ENCODE measurements at regions not wholly inside any gene's neighbourhood (a gene's known extent, or its start where the extent isn't known, plus 50 kb on each side); places are given as distances from the start of the nearest gene placed in this dataset.
"Not testable (repeated sequence)": the region's sequence is repeated elsewhere in the genome, so short reads cannot be mapped to it uniquely, and the experiment has no call there.

- DNase-seq (ENCODE audit: extremely low spot score, insufficient read length, low read depth) (no peak), FAIRE-seq (no peak)
Measured at GRCh38 chr13:90447034-90447733, 900.3 kb upstream of the MIR17HG start.

- no peak for FAIRE-seq
- DNase-seq (ENCODE audit: extremely low spot score, insufficient read length, low read depth), result no peak
Measured at GRCh38 chr13:90447734-90448101, 899.8 kb upstream of the MIR17HG start.

DNA sequence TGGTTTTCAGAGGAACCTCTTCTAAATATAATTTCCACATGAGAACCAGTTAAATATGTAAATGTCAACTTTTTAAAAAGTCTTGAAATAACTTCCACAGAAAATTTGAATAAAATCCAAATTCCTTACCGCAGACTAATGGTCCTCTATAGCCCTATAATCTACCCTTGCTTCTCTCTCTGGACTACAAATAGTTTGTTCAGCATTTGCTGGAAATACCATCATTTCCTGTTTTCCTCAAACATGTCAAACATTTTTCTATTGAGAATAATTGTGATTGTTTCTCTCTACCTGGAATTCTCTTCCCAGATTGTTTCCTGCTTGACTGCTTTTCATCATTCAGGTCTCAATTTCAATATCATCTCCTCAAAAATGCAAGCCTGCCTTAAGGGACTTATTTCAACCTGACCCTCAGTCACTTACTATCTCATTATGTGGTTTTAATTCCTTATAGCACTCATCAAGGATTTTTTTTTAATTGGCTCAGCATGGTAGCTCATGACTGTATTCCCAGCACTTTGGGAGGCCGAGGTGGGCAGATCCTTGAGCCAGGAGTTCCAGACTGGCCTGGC is 898.9 kb upstream of the MIR17HG start:
- FAIRE-seq (no peak), DNase-seq (ENCODE audit: extremely low spot score, insufficient read length, low read depth) (no peak)

- DNase-seq (ENCODE audit: extremely low spot score, insufficient read length, low read depth) (no peak), FAIRE-seq (no peak)
Measured at GRCh38 chr13:90453342-90453741, 894.1 kb upstream of the MIR17HG start.

DNA sequence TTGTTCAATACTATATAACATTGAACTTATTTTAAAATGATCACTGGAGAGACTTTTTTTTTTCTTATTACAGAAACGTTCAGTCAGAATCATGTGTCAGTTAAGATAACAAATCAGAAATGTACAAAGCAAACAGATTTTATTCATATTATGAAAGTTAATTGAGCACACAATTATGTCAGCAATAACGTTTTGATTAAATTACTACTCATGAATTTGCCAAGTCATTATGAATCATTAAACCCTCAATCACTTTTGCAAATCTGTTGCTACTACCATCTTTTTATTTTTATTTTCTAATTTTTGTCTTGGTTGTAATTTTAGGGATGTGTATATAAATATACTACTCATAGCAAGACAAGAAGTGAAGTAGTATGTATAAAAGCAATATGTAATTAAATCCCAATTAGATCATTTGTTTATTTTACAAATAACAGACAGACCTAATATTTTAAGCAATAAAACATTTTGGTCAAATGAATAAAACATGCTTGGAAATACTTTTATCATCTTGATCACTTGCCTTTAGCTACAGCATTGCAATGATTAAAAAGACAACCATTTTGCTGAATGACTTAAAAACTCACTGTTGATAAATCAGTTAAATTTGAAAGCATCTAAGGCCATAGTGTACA is 893.4 kb upstream of the MIR17HG start:
- DNase-seq (ENCODE audit: extremely low spot score, insufficient read length, low read depth), result no peak

GRCh38 chr13:90455067-90455466 is 892.4 kb upstream of the MIR17HG start:
- FAIRE-seq (no peak), DNase-seq (ENCODE audit: extremely low spot score, insufficient read length, low read depth) (no peak)

More for the DNA sequence above, 893.4 kb upstream of the MIR17HG start:
- FAIRE-seq, result no peak

GRCh38 chr13:90455823-90456222 is 891.7 kb upstream of the MIR17HG start:
- FAIRE-seq (no peak), DNase-seq (ENCODE audit: extremely low spot score, insufficient read length, low read depth) (no peak)

DNA sequence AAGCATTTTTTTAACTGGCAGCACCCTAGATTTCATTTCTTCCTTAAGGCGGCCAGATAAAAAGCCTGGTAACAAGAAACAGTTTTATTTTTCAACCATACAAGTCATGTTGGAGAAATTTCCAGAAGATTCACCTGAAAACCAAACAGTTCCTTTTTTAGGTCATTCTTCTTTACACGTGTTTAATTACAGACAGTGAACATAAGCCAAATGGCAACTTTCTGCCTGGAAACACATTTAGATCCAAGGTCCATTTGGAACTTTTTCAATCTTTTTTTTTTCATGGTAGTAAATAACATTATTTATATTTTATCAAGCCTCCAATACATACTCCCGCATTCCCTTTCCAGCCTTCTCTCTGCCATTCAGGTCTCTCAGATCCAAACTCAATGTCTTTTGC is 886.1 kb upstream of the MIR17HG start:
- FAIRE-seq, result no peak
- DNase-seq (ENCODE audit: extremely low spot score, insufficient read length, low read depth), result no peak

DNA sequence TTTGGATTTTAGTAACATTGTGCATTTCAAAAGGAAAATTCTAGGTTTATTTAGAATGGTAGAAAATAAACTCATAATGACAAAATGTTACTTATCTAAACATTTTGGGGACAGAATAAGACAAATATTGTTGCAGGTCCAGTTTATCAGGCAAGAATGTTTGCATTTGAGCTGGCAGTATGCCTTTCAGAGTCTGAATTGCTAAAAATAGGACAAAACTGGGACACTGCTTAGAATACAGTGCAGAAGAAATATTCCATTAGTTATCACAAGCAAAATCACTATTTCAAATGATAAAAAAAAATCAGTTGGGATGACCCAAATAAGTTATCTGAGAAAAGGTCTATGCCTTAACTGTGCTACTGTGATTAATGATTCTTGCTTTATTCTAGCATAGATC is 870.3 kb upstream of the MIR17HG start:
- FAIRE-seq (no peak), DNase-seq (ENCODE audit: extremely low spot score, insufficient read length, low read depth) (no peak)

- FAIRE-seq (no peak), DNase-seq (ENCODE audit: extremely low spot score, insufficient read length, low read depth) (no peak)
Measured at GRCh38 chr13:90483906-90484305, 863.6 kb upstream of the MIR17HG start.

GRCh38 chr13:90485436-90485835 is 862.1 kb upstream of the MIR17HG start:
- no peak for DNase-seq (ENCODE audit: extremely low spot score, insufficient read length, low read depth)
- no peak for FAIRE-seq

GRCh38 chr13:90492872-90493271 is 854.6 kb upstream of the MIR17HG start:
- no peak for FAIRE-seq
- DNase-seq (ENCODE audit: extremely low spot score, insufficient read length, low read depth), result no peak

GRCh38 chr13:90493667-90494066 is 853.8 kb upstream of the MIR17HG start:
- DNase-seq (ENCODE audit: extremely low spot score, insufficient read length, low read depth) (no peak), FAIRE-seq (no peak)

GRCh38 chr13:90494849-90495248 is 852.6 kb upstream of the MIR17HG start:
- not testable (repeated sequence) for FAIRE-seq

GRCh38 chr13:90498096-90498495 is 849.4 kb upstream of the MIR17HG start:
- DNase-seq (ENCODE audit: extremely low spot score, insufficient read length, low read depth) (no peak), FAIRE-seq (no peak)

More at GRCh38 chr13:90494849-90495248, 852.6 kb upstream of the MIR17HG start:
- DNase-seq (ENCODE audit: extremely low spot score, insufficient read length, low read depth), result not testable (repeated sequence)

DNA sequence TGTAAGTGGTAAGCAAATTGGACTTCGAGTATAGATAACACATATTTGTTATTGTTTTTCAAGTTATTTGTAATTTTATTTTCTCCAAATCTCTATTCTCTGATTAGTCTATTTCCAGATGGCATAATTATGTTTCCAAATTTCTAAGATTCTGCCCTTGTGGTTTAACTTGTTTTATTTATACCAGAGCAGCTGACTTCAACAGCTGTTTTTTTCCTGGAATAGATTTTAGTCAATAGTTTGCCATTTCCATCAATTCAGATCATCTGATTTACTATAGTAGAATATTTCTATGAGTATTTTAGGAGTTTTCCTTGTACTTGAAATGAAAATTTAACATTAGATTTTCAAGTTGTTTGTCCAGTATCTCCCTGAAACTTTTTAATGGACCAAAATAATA is 848.7 kb upstream of the MIR17HG start:
- FAIRE-seq, result no peak

GRCh38 chr13:90500569-90500968 is 846.9 kb upstream of the MIR17HG start:
- DNase-seq (ENCODE audit: extremely low spot score, insufficient read length, low read depth), result no peak

More for the DNA sequence above, 848.7 kb upstream of the MIR17HG start:
- DNase-seq (ENCODE audit: extremely low spot score, insufficient read length, low read depth), result no peak

DNA sequence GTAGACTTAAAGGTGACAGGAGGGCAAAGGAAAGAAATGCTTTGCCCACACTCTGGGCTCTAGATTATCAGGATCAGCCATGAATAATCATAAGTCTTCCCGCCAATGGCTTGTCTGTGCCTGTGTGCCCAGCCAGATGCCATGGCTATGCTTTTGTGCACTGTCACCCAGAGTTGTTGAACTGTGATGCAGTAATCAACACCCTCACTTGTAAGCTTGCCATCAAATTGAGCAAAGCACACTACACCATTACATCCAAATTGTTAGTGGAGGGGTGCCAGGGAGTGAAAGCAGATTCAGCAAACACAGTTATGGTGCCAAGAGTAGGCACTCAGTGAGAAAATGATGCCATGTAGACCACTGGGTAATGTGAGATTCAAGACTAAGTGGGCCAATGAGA is 845.3 kb upstream of the MIR17HG start:
- FAIRE-seq (no peak), DNase-seq (ENCODE audit: extremely low spot score, insufficient read length, low read depth) (no peak)

More at GRCh38 chr13:90500569-90500968, 846.9 kb upstream of the MIR17HG start:
- no peak for FAIRE-seq

DNA sequence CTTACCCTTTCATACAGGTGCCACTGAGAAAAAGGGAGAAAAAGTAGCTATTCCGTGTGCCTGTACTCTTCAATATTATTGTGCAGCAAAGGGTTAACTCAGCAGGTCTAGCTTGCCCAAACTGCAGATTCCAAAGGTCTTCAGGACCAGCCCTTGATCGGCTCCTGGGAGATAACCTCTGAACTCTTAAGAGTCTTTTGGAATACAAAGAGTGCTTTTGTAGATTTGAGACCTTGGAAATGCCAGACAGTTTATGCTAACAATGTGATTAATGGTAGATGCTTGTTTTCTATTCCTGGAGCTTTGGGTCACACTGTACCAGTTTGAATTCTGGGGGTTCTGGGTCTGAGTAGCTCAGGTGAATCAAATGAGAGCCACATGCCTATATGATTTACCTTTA is 844.7 kb upstream of the MIR17HG start:
- no peak for DNase-seq (ENCODE audit: extremely low spot score, insufficient read length, low read depth)
- FAIRE-seq, result no peak

DNA sequence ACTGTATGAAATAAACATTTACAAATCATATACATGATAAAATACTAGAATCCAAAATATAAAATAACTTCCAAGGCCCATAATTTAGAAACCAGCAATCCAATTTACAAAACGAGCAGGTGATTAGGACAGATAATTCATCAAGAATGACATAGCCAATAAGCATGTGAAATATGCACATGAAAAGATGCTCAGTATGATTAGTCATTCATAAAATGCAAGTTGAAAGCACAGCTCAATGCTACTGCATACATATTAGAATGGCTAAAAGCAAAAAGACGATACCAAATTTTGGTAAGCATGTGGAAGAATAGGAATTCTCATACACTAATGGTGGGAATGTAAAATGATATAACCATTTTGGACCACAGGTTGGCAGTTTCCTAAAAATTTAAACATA is 837.2 kb upstream of the MIR17HG start:
- no peak for DNase-seq (ENCODE audit: extremely low spot score, insufficient read length, low read depth)
- FAIRE-seq, result no peak

GRCh38 chr13:90511903-90512302 is 835.6 kb upstream of the MIR17HG start:
- FAIRE-seq (no peak), DNase-seq (ENCODE audit: extremely low spot score, insufficient read length, low read depth) (no peak)

Measured in GM18507 (cell line).